ENCODE measurements at regions not wholly inside any gene's neighbourhood (a gene's known extent, or its start where the extent isn't known, plus 50 kb on each side); places are given as distances from the start of the nearest gene placed in this dataset.

- DNase-seq, result no peak
Measured at GRCh38 chr6:144854654-144855053, 569.5 kb downstream of the UTRN start.

GRCh38 chr6:144855375-144855774 is 570.2 kb downstream of the UTRN start:
- no peak for DNase-seq

- DNase-seq, result no peak
Measured at GRCh38 chr6:144855812-144856531, 570.8 kb downstream of the UTRN start.

- DNase-seq, result no peak
Measured at GRCh38 chr6:144856622-144857021, 571.5 kb downstream of the UTRN start.

DNA sequence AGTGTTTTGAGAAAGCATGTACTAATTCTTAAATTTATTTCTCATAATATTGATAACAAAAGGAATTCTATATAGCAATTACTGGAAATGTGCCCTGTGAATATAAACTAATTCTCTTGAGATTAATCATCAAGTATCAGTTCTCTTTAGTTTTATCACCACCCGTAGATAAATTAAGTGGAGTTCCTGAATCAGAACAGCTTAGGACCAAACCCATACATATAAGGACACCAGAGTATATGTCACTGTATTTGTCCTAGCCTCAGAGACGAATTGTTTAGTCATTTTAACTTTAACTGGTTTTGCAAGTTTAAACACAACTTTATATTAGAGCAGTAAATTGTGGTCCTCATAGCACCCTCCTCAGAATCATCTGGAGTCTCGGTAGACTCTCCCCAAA is 572.0 kb downstream of the UTRN start:
- DNase-seq, result no peak

DNA sequence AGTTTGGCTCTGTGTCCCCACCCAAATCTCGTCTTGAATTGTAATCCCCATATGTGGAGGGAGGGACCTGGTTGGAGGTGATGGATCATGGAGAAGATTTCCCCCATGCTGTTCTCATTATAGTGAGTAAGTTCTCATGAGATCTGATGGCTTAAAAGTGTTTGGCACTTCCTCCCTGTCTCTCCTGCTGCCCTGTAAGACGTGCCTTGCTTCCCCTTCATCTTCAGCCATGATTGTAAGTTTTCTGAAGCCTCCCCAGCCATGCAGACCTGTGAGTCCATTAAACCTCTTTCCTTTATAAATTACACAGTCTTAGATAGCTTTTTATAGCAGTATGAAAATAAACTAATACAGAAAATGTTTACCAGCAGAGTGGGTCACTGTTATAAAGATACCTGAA is 577.6 kb downstream of the UTRN start:
- DNase-seq, result no peak

DNA sequence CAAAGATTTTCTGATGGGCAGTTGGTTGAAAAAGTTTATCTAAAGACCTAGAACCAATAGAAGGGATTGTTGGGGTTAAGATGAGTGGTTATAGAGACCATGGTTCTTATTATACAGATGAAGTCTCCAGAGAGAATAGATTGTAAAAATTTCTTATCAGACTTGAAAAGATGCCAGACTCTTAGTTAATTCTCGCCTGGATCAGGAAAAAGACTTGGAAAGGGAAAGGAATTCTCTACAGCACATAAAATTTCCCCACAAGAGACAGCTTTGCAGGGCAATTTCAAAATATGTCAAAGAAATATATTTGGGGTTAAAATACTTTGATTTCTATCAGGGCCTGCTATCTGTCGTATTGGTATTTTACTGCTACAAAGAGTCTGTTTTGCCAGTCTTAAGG is 582.6 kb downstream of the UTRN start:
- no peak for DNase-seq

- no peak for DNase-seq
Measured at GRCh38 chr6:144870782-144871181, 585.6 kb downstream of the UTRN start.

GRCh38 chr6:144873623-144874378 is 588.7 kb downstream of the UTRN start:
- DNase-seq, result no peak

GRCh38 chr6:144876689-144877088 is 591.6 kb downstream of the UTRN start:
- DNase-seq, result no peak

GRCh38 chr6:144877118-144877517 is 592.0 kb downstream of the UTRN start:
- no peak for DNase-seq

- DNase-seq, result no peak
Measured at GRCh38 chr6:144878577-144878976, 593.4 kb downstream of the UTRN start.

DNA sequence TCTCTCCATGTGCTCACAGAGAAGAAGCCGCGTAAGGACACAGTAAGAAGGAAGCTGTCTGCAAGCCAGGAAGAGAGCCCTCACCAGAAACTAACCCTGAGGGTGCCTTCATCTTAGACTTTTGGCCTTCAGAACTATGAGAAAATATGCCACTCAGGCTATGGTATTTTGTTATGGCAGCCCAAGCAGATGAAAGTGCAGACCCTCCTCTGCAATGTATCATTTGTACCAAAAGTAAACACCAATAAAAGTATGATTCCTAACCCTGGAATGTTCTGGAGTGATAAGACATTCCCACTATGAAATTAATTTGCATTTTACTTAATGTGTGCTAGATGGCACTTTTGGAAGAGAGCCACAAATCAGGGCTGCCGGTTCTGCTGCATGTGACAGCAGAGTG is 594.3 kb downstream of the UTRN start:
- DNase-seq, result no peak

DNA sequence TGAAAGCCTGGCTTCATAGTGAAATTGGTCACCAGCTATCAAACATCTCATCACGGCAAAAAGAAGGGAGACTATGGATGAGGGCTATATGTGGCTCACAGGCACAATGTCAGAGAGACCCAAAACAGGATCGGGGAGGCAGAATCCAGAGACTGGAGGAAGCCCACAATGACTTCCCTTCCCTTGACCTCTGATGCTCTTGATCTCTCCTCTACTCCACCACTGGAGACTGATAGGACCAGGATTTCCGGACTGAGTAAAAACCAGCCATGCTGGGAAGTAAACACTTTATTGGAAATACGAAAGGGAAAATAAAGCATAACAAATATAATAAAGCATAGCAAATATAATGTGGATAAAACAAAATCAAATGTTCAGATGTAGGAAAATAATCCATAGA is 597.3 kb downstream of the UTRN start:
- DNase-seq, result no peak

- no peak for DNase-seq
Measured at GRCh38 chr6:144883915-144884314, 598.8 kb downstream of the UTRN start.

GRCh38 chr6:144885817-144886216 is 600.7 kb downstream of the UTRN start:
- DNase-seq, result no peak

- no peak for DNase-seq
Measured at GRCh38 chr6:144886682-144887081, 601.5 kb downstream of the UTRN start.

DNA sequence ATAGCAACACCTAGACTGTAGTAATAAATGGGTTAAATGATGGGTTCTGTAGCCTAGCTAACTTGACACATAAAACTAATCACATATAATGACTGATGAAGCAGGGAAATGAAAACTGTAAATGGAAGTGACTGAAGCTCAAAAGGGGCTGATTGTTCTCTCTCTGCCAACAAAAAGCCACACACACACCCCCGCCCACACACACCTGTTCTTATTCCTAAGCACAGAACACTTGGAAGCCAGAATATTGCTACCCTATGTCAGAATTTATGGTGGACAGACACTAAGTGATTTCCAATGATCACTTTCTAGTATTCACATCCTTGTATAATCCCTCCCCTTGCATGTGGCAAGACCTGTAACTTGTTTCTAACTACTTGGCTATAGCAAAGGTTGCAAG is 603.5 kb downstream of the UTRN start:
- no peak for DNase-seq

- no peak for DNase-seq
Measured at GRCh38 chr6:144893680-144894151, 608.6 kb downstream of the UTRN start.

GRCh38 chr6:144894240-144894639 is 609.1 kb downstream of the UTRN start:
- no peak for DNase-seq

DNA sequence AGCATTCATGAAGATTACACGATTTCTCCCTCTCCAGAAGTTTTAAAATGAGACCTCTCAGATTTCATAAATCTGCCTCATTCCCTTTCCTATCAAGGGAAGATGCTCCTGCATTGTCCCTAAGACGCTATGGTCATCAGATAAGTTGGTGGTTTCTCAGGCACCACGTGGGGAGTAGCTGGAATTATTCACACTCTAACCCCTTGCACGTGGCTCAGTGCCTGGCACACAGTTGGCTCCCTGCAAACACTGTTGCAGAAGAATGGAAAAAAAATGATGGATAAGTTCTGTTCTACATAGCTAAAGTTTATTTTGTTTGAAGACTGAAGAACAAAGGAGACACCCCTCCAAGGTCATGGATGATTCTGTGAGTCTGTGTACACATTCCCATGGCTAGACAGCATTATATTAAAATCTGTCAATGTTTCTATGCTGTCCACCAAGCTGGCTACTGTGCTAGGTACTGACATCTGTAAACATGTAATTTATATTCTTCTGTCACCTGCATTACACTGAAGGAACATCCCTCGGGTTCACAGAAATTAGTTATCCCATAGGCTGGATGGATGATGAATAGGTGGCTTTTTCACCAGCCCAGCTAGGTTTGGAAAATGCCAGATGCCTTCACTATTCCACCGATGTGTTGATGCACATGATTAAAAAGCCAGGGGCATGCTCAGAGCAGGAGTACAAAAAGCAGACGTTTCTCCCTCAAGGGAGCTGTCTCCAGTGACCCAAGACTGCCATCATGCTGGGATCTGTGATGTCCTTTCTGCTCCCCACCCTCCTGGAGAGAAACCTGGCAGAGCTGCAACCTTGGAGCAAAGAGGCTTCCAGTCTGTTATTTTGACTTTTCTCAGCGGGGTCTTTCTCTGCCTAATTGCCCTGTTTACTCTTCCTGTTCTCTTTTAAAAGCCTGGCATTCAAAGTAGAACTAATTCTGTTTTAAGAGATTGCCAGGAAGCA is 610.5 kb downstream of the UTRN start:
- DNase-seq, result no peak

DNA sequence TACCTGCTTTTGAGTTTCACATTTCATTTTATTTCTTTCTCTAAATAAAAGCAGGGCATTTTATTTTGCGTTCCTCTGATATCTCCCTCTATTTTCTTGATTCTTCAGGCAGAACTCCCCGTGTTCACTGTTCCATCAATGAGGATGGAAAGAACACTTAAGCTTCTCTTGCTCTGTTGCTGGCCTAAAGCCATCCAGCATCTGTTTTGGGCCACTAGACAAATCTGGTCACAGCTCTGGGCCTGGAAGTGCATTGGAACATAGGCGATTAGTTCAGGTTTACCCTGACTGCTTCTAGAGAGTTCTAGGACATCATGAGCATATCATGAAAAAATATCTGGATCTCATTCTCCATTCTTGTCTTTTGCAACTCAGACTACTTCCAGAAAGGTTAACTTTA is 611.2 kb downstream of the UTRN start:
- DNase-seq, result no peak

GRCh38 chr6:144896871-144897270 is 611.7 kb downstream of the UTRN start:
- no peak for DNase-seq
